ENCODE measurements at regions not wholly inside any gene's neighbourhood (a gene's known extent, or its start where the extent isn't known, plus 50 kb on each side); places are given as distances from the start of the nearest gene placed in this dataset.

DNA sequence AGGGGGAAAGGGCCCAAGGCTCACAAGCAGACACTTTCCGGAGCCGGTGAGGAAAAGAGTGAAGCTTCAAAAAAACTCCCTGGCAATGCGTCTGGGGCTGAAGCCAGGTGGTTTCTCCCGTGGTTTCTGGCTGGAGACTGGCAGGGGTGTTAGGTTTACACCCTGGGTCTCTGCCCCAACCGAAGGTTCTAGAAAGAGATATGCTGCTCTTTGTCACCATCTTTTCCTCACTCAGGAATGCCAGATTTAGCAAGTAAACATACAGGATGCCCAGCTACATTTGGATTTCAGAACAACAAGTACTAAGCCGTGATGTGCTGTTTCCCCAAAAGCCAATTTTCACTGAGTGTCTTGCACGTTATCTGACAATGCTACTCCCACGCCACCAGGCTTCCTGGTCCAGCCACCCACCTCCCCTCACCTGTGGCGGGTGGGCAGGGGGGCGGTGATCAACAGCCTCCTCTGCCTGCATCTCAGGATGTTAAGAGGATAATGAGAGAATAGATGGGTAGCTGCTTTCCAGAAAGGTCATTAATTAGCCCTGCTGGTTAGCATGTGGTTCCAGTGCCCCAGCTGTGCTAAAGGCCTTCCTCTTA lies 69.6 kb upstream of the OLIG2 start:
- Mint-ChIP-seq H3K4me3 (no peak overlapping the region), H3K27me3 (ENCODE audit: low read depth) (no peaks in the 10 kb centered on the region; the same call in none of the 2 replicates), H3K4me1 (peaks cover 69% of the 10 kb centered on the region), H3K36me3 (no peaks in the 10 kb centered on the region), H3K9me3 (peaks cover 4% of the 10 kb centered on the region), H3K27ac (no peak overlapping the region)
- ChIA-PET CTCF (interaction anchor here (1.0 to 1.5 kb wide), 5 partner anchors 16 to 405 kb away, joined by 3 to 8 read pairs (median 3); no protein-coding TSS in a partner anchor), POLR2A (no interaction called here)
- no peak for TF ChIP-seq E2F1 (CRISPR knock-in tag; IDR thresholded peaks at IDR 0.05)
- TF ChIP-seq ATF1 (CRISPR knock-in tag; IDR thresholded peaks at IDR 0.05), result no peak
- TF ChIP-seq NR3C1 (CRISPR knock-in tag; conservative IDR thresholded peaks at IDR 0.05; ENCODE audit: low read depth), result no peak
- TF ChIP-seq CREB1 (CRISPR knock-in tag; IDR thresholded peaks at IDR 0.05), result no peak
- TF ChIP-seq USF2 (CRISPR knock-in tag; IDR thresholded peaks at IDR 0.05), result no peak
- TF ChIP-seq NR2C2 (CRISPR knock-in tag; IDR thresholded peaks at IDR 0.05), result no peak
- TF ChIP-seq, protein P1, sequence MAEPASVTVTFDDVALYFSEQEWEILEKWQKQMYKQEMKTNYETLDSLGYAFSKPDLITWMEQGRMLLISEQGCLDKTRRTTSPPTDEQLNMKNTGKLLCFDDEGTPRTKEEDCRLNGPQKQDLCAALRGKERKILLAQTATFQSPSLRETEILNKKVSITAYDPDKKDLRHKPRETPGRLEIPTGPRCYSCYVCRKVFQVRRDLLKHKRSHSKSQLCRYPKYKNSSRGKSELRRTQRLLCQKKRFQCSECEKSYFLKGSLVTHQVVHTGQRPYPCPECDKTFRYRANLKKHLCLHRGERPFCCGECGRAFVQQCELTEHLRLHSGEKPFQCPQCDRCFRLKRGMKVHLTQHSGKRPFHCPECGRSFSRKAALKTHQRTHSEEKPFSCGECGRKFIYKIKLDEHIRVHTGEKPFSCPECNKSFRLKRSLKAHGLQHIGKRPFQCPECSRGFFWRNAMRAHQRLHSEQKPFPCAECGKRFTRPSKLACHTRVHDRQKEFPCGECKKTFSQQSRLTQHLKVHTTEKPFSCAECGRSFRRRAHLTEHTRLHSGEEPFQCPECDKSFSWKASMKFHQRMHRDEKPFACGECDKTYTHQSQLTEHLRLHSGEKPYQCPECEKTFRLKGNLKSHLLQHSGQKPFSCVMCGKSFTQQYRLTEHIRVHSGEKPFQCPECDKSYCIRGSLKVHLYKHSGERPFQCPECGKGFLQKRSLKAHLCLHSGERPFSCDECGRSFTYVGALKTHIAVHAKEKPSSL (CRISPR knock-in tag; conservative IDR thresholded peaks at IDR 0.05), result no peak
- TF ChIP-seq, protein P2, sequence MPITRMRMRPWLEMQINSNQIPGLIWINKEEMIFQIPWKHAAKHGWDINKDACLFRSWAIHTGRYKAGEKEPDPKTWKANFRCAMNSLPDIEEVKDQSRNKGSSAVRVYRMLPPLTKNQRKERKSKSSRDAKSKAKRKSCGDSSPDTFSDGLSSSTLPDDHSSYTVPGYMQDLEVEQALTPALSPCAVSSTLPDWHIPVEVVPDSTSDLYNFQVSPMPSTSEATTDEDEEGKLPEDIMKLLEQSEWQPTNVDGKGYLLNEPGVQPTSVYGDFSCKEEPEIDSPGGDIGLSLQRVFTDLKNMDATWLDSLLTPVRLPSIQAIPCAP (CRISPR knock-in tag; IDR thresholded peaks at IDR 0.05), result no peak
- TF ChIP-seq NR1H2 (CRISPR knock-in tag; IDR thresholded peaks at IDR 0.05), result no peak
- TF ChIP-seq TP53 (CRISPR knock-in tag; IDR thresholded peaks at IDR 0.05), result no peak
- TF ChIP-seq SMAD4 (CRISPR knock-in tag; IDR thresholded peaks at IDR 0.05), result no peak
- TF ChIP-seq USF1 (CRISPR knock-in tag; IDR thresholded peaks at IDR 0.05), result no peak
- TF ChIP-seq E2F5 (CRISPR knock-in tag; IDR thresholded peaks at IDR 0.05), result no peak
- no peak for TF ChIP-seq ZBTB21 (CRISPR knock-in tag; IDR thresholded peaks at IDR 0.05; ENCODE audit: borderline replicate concordance)
- no peak for TF ChIP-seq NFE2L1 (CRISPR knock-in tag; IDR thresholded peaks at IDR 0.05)
- no peak for TF ChIP-seq FOXJ3 (CRISPR knock-in tag; IDR thresholded peaks at IDR 0.05; ENCODE audit: borderline replicate concordance)
- TF ChIP-seq TEAD4 (CRISPR knock-in tag; IDR thresholded peaks at IDR 0.05), result no peak
- TF ChIP-seq KAT7 (CRISPR knock-in tag; IDR thresholded peaks at IDR 0.05; ENCODE audit: borderline replicate concordance), result no peak
- no peak for DNase-seq (ENCODE audit: low spot score)
- ATAC-seq, result no peak; the same call in 1 of the 2 replicates

- no peak for DNase-seq (ENCODE audit: low spot score)
- no peak for TF ChIP-seq AR (CRISPR knock-in tag; IDR thresholded peaks at IDR 0.05)
- TF ChIP-seq HMGA2 (CRISPR knock-in tag; IDR thresholded peaks at IDR 0.05), result no peak
- no peak for TF ChIP-seq TEAD1 (CRISPR knock-in tag; IDR thresholded peaks at IDR 0.05)
- TF ChIP-seq, protein P3, sequence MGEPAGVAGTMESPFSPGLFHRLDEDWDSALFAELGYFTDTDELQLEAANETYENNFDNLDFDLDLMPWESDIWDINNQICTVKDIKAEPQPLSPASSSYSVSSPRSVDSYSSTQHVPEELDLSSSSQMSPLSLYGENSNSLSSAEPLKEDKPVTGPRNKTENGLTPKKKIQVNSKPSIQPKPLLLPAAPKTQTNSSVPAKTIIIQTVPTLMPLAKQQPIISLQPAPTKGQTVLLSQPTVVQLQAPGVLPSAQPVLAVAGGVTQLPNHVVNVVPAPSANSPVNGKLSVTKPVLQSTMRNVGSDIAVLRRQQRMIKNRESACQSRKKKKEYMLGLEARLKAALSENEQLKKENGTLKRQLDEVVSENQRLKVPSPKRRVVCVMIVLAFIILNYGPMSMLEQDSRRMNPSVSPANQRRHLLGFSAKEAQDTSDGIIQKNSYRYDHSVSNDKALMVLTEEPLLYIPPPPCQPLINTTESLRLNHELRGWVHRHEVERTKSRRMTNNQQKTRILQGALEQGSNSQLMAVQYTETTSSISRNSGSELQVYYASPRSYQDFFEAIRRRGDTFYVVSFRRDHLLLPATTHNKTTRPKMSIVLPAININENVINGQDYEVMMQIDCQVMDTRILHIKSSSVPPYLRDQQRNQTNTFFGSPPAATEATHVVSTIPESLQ (CRISPR knock-in tag; IDR thresholded peaks at IDR 0.05), result no peak
- no peak for TF ChIP-seq RELA (CRISPR knock-in tag; IDR thresholded peaks at IDR 0.05; ENCODE audit: borderline replicate concordance)
- no peak for TF ChIP-seq CBFB (CRISPR knock-in tag; IDR thresholded peaks at IDR 0.05; ENCODE audit: low read depth)
- TF ChIP-seq SMAD4 (CRISPR knock-in tag; IDR thresholded peaks at IDR 0.05), result no peak
Observed at GRCh38 chr21:32957545-32957944, 68.2 kb upstream of the OLIG2 start.

More at GRCh38 chr21:32957545-32957944, 68.2 kb upstream of the OLIG2 start:
- no peak for ATAC-seq
- no peak overlapping the region for H3K4me3 Mint-ChIP-seq
- ChIA-PET POLR2A (no interaction called here), CTCF (interaction anchor here (3.2 kb wide), 1 partner anchor 17 kb away, joined by 13 read pairs; no protein-coding TSS in a partner anchor)
- H3K27ac Mint-ChIP-seq, result no peak overlapping the region
- H3K27me3 Mint-ChIP-seq (ENCODE audit: low read depth), result no peaks in the 10 kb centered on the region; the same call in none of the 2 replicates
- peaks cover 6% of the 10 kb centered on the region for H3K9me3 Mint-ChIP-seq
- no peaks in the 10 kb centered on the region for H3K36me3 Mint-ChIP-seq
- H3K4me1 Mint-ChIP-seq, result peaks cover 60% of the 10 kb centered on the region
